ENCODE measurements at regions not wholly inside any gene's neighbourhood (a gene's known extent, or its start where the extent isn't known, plus 50 kb on each side); places are given as distances from the start of the nearest gene placed in this dataset.
A peak's percentile ranks its signal among the peaks of the same experiment; 100 is the strongest.

GRCh38 chr3:194782698-194783404 lies 97.2 kb downstream of the FAM43A start:
- intact Hi-C loops (cut with DNase I; ENCODE audit: low total_unique reads) = no loop called here
- TF ChIP-seq CTCF (IDR thresholded peaks at IDR 0.05) (no peak), POLR2A (IDR thresholded peaks at IDR 0.05) (no peak), POLR2AphosphoS5 (IDR thresholded peaks at IDR 0.05) (no peak)
- no peaks in the 10 kb centered on the region for H3K36me3 ChIP-seq
- H3K4me1 ChIP-seq = no peaks in the 10 kb centered on the region
- no peak overlapping the region for H3K4me3 ChIP-seq
- H3K9me3 ChIP-seq = no peaks in the 10 kb centered on the region
- H3K27me3 ChIP-seq = no peaks in the 10 kb centered on the region
- H3K27ac ChIP-seq = peak overlapping the region; percentile 21 to 38
- DNase-seq (ENCODE audit: low spot score in 2 of 2) = no peak

GRCh38 chr3:194784361-194784760 lies 98.7 kb downstream of the FAM43A start:
- Histone ChIP-seq H3K9me3 (no peaks in the 10 kb centered on the region), H3K4me3 (no peak overlapping the region), H3K36me3 (no peaks in the 10 kb centered on the region), H3K4me1 (no peaks in the 10 kb centered on the region), H3K27ac (no peak overlapping the region), H3K27me3 (no peaks in the 10 kb centered on the region)
- intact Hi-C loops (cut with DNase I; ENCODE audit: low total_unique reads) = no loop called here
- no peak for TF ChIP-seq POLR2AphosphoS5 (IDR thresholded peaks at IDR 0.05)
- no peak for TF ChIP-seq POLR2A (IDR thresholded peaks at IDR 0.05)
- TF ChIP-seq CTCF (IDR thresholded peaks at IDR 0.05) = no peak
- no peak for DNase-seq (ENCODE audit: low spot score in 2 of 2)

DNA sequence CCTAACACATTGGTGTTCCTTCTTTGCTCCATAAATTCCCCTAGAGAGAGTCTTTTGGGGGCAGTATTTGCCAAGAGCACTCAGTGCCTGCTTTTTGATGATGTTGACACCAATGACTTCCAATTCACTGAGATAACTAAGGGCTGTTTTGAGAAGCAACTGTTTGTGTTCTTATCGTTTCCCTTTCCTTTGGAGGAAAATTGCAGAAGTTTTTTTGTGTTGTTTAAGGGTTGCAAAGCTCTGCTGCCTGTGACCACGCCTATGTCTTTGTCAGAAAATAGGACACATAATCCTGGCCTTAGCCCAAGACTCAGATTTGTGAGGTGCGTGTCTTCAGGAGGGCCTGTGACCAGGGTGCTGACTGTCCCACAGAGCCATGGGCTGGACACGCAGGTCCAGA lies 99.6 kb downstream of the FAM43A start:
- Histone ChIP-seq H3K27me3 (no peaks in the 10 kb centered on the region), H3K27ac (no peak overlapping the region), H3K4me1 (no peaks in the 10 kb centered on the region), H3K9me3 (no peaks in the 10 kb centered on the region), H3K36me3 (no peaks in the 10 kb centered on the region), H3K4me3 (no peak overlapping the region)
- intact Hi-C loops (cut with DNase I; ENCODE audit: low total_unique reads) = no loop called here
- TF ChIP-seq CTCF (IDR thresholded peaks at IDR 0.05) = no peak
- no peak for TF ChIP-seq POLR2A (IDR thresholded peaks at IDR 0.05)
- TF ChIP-seq POLR2AphosphoS5 (IDR thresholded peaks at IDR 0.05) = no peak
- DNase-seq (ENCODE audit: low spot score in 2 of 2) = no peak

GRCh38 chr3:194787072-194787471 lies 101.4 kb downstream of the FAM43A start:
- H3K27me3 ChIP-seq = no peaks in the 10 kb centered on the region
- intact Hi-C loops (cut with DNase I; ENCODE audit: low total_unique reads) = no loop called here
- DNase-seq (ENCODE audit: low spot score in 2 of 2) = no peak
- H3K27ac ChIP-seq = no peak overlapping the region
- no peaks in the 10 kb centered on the region for H3K4me1 ChIP-seq
- H3K4me3 ChIP-seq = no peak overlapping the region
- no peaks in the 10 kb centered on the region for H3K36me3 ChIP-seq
- TF ChIP-seq CTCF (IDR thresholded peaks at IDR 0.05) (no peak), POLR2A (IDR thresholded peaks at IDR 0.05) (no peak), POLR2AphosphoS5 (IDR thresholded peaks at IDR 0.05) (no peak)
- H3K9me3 ChIP-seq = no peaks in the 10 kb centered on the region

DNA sequence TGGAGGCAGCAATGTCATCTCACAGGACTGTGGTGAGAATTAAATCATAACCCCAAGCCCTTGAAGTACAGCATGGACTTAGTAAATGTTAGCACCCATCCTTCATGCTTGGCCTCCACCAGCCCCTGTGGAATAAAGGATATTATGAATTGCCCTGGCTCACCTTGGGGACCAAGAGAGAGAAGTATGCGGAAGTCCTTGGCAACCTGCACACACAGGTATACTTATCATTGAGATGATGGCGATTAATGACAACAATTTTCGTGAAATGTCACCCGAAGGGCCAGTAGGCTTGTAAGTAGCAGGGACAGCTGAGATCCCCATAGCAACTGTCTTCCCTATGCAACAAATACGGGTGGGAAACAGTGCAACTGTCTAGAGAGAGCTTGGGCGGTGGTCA lies 102.0 kb downstream of the FAM43A start:
- H3K27ac ChIP-seq = no peak overlapping the region
- no peaks in the 10 kb centered on the region for H3K27me3 ChIP-seq
- no peaks in the 10 kb centered on the region for H3K36me3 ChIP-seq
- DNase-seq (ENCODE audit: low spot score in 2 of 2) = no peak
- no peaks in the 10 kb centered on the region for H3K9me3 ChIP-seq
- no peak for TF ChIP-seq POLR2AphosphoS5 (IDR thresholded peaks at IDR 0.05)
- intact Hi-C loops (cut with DNase I; ENCODE audit: low total_unique reads) = no loop called here
- H3K4me3 ChIP-seq = no peak overlapping the region
- no peaks in the 10 kb centered on the region for H3K4me1 ChIP-seq
